ENCODE measurements at regions not wholly inside any gene's neighbourhood (a gene's known extent, or its start where the extent isn't known, plus 50 kb on each side); places are given as distances from the start of the nearest gene placed in this dataset.
"Not testable (repeated sequence)": the region's sequence is repeated elsewhere in the genome, so short reads cannot be mapped to it uniquely, and the experiment has no call there.

- Histone ChIP-seq H3K27me3 (replicated peaks) (no peaks in the 10 kb centered on the region), H3K4me3 (ENCODE audit: low read depth, low read length) (no peak overlapping the region), H3K27ac (no peak overlapping the region), H3K36me3 (replicated peaks) (no peaks in the 10 kb centered on the region)
- DNase-seq, result no peak
- in situ Hi-C loops (cut with HindIII; ENCODE audit: low pct_ligation_motif_present, low sequenced_read_pairs), result no loop called here
- no peak for TF ChIP-seq CTCF (IDR thresholded peaks at IDR 0.05; ENCODE audit: low read depth, low read length, missing control alignments)
Measured at GRCh38 chr11:97567801-97568200, 1178.0 kb downstream of the JRKL start.

- TF ChIP-seq CTCF (IDR thresholded peaks at IDR 0.05; ENCODE audit: low read depth, low read length, missing control alignments), result no peak
- H3K36me3 ChIP-seq (replicated peaks), result no peaks in the 10 kb centered on the region
- no peak overlapping the region for H3K27ac ChIP-seq
- no peaks in the 10 kb centered on the region for H3K27me3 ChIP-seq (replicated peaks)
- in situ Hi-C loops (cut with HindIII; ENCODE audit: low pct_ligation_motif_present, low sequenced_read_pairs), result no loop called here
- no peak overlapping the region for H3K4me3 ChIP-seq (ENCODE audit: low read depth, low read length)
- DNase-seq, result no peak
Measured at GRCh38 chr11:97570636-97571035, 1180.8 kb downstream of the JRKL start.

- H3K27me3 ChIP-seq (replicated peaks); H3K4me3 ChIP-seq (ENCODE audit: low read depth, low read length); DNase-seq; H3K27ac ChIP-seq; H3K36me3 ChIP-seq (replicated peaks); in situ Hi-C loops (cut with HindIII; ENCODE audit: low pct_ligation_motif_present, low sequenced_read_pairs): not testable (repeated sequence)
Measured at GRCh38 chr11:97573771-97574170, 1184.0 kb downstream of the JRKL start.

- TF ChIP-seq CTCF (IDR thresholded peaks at IDR 0.05; ENCODE audit: low read depth, low read length, missing control alignments), result no peak
- in situ Hi-C loops (cut with HindIII; ENCODE audit: low pct_ligation_motif_present, low sequenced_read_pairs), result no loop called here
- Histone ChIP-seq H3K27ac (no peak overlapping the region), H3K4me3 (ENCODE audit: low read depth, low read length) (no peak overlapping the region), H3K36me3 (replicated peaks) (no peaks in the 10 kb centered on the region), H3K27me3 (replicated peaks) (no peaks in the 10 kb centered on the region)
- DNase-seq, result no peak
Measured at GRCh38 chr11:97574976-97575665, 1185.3 kb downstream of the JRKL start.

- Histone ChIP-seq H3K36me3 (replicated peaks) (no peaks in the 10 kb centered on the region), H3K27me3 (replicated peaks) (no peaks in the 10 kb centered on the region), H3K27ac (no peak overlapping the region), H3K4me3 (ENCODE audit: low read depth, low read length) (no peak overlapping the region)
- TF ChIP-seq CTCF (IDR thresholded peaks at IDR 0.05; ENCODE audit: low read depth, low read length, missing control alignments), result no peak
- DNase-seq, result no peak
- in situ Hi-C loops (cut with HindIII; ENCODE audit: low pct_ligation_motif_present, low sequenced_read_pairs), result no loop called here
Measured at GRCh38 chr11:97607291-97608000, 1217.6 kb downstream of the JRKL start.

- no peaks in the 10 kb centered on the region for H3K27me3 ChIP-seq (replicated peaks)
- no peak overlapping the region for H3K4me3 ChIP-seq (ENCODE audit: low read depth, low read length)
- no peaks in the 10 kb centered on the region for H3K36me3 ChIP-seq (replicated peaks)
- DNase-seq, result no peak
- TF ChIP-seq CTCF (IDR thresholded peaks at IDR 0.05; ENCODE audit: low read depth, low read length, missing control alignments), result peak; percentile 41
- no peak overlapping the region for H3K27ac ChIP-seq
- in situ Hi-C loops (cut with HindIII; ENCODE audit: low pct_ligation_motif_present, low sequenced_read_pairs), result no loop called here
Measured at GRCh38 chr11:97610000-97610399, 1220.2 kb downstream of the JRKL start.

Data from brain microvascular endothelial cell (primary cell).